IPS-NIHi11 (cell line): ENCODE measurements at regions not wholly inside any gene's neighbourhood (a gene's known extent, or its start where the extent isn't known, plus 50 kb on each side); places are given as distances from the start of the nearest gene placed in this dataset.

Experiments used
- DNase-seq: peaks from one replicate; pipeline ENCODE4 v3.0.0; 2012; ENCODE audit warnings: mixed read lengths, low spot score

- no peak for DNase-seq
These were observed 133.8 kb upstream of the NT5C1B start for GRCh38 chr2:18723219-18723618.

- DNase-seq, result no peak
These were observed 132.7 kb upstream of the NT5C1B start for GRCh38 chr2:18722101-18722500.

- no peak for DNase-seq
These were observed 131.9 kb upstream of the NT5C1B start for GRCh38 chr2:18721038-18721922.

DNA sequence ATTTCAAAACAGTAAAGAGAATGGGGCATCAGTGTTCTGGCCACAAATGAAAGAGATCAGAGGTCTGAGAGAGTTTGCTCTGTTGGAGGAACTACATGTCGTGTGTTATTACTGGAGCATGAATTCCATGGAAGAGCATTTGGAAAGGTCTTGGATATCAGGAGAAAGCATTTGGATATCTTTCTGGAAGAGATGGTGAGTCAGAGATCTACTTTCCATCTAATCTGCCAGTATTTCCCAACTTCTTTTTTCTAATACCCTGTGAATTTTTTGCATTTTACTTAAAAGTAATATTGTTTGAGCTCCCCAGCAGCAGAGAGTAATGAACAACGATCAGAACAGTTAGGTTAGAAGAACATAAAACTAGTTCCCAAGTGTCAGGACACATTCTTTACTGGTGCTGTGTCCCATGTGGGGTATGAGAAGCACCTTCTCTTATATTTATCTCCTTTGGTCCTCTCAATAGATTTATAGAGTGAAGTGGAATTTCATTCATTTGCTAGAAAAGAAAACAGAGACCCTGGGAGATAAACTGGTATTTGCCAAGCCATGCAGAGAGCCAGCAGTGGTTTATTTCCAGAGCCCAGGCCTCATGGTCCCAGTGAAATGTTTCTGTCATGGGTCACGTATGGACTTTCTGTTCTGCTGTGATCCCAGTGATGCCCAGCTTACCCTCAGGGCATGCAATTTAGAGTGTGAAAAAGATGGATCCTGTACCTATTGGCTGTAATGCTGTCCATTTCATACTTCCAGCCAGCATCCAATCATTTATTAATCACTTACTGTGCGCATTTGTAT, 130.8 kb upstream of the NT5C1B start:
- DNase-seq, result no peak

DNA sequence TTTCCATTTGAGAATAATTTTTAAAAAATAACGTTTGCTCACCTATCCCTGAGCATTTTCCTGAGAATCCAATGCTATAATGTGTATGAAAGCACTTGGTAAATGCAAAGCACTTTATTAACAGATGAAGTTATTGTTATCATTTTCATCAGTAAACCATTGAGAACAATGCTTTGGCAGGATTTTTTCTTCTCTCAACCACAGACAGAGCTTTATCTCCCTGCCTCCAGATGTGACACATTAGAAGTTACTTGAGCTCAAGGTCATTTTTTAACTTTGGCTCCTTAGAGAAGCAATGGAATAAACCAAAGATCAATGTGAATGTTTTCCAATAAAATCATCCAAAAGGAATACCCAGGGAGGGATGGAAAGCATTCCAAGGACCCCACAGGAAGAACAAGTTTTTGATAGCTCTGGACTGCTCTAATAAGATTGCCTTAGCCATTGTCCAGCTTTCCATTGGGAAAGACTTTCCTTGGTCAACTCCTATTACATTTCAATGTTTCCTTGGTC, 118.9 kb upstream of the NT5C1B start:
- no peak for DNase-seq

DNA sequence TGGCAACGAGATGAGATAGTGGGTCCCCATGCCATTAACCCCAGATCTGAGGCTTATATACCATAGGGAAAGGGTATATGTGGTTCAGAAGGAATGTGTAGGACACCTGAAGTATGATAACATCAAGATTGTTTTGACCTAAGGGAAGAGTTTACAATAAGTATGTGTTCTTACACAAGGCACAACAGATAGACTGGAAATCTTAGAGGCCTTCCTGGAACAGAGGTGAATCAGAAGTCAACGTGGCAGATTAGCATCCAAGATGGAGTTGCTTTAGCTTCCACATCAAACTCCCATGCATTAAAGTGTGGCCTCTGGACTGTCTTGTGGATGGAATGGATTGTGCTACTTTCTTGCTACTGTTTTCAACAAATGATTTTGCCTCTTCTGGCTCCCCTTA, 116.6 kb upstream of the NT5C1B start:
- no peak for DNase-seq

DNA sequence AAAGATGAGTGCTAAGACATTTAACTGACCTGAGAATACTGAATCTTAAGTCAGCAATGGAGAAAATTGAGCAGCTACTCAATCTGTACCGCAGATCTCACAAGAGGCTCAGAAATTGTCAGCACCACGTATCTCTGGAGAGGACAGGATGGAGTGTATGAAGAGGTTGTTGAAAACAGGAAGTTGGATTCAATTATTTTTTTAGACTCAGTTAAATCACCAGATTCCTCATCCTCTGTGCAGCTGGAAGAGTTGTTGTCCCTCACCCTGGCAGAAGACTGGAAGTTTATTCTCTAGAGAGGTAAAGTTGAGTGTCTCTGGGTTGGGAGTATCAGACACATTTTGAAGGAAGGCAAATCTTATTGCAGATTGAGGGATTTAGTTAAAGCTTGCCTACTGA, 114.9 kb upstream of the NT5C1B start:
- no peak for DNase-seq

DNA sequence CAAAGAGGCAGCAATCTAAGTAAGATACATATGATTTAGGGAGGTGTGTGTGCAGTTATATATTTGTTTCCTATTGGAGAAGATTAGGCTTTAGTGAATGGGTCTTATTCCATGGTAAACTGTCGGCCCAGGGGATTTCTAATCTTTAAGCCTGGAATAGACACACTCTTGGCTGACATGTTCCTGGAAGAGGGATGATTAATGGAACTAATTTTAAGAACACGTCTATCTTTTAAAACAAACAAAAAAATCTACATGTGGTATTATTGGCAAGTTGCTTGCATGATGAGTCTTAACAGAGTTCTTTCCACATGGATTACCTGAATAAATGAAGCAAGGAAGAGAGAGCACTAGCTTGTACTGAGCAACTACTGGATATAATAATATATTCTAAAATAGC, 114.2 kb upstream of the NT5C1B start:
- no peak for DNase-seq

- DNase-seq, result no peak
These were observed 112.6 kb upstream of the NT5C1B start for GRCh38 chr2:18701981-18702380.

DNA sequence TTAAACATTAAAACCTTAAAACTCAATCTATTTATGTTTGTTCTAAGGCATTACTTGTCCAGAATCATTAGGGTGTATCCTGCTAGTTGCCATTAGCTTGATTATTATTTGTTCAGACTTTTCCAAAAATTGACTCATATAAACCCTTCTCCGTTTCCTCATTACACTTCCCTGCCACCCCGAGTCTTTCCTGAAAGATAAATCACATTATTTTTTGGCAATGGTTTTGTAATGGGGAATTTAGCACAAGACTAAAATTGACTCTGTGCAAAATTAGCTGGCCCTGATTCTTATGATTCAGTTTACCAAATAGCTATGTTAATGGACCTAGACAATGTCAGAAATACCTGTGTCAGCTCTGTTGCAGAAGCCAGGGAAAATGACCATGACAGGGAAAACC, 112.2 kb upstream of the NT5C1B start:
- DNase-seq, result no peak

- DNase-seq, result peak; percentile 74
These were observed 101.0 kb upstream of the NT5C1B start for GRCh38 chr2:18690342-18690741.

DNA sequence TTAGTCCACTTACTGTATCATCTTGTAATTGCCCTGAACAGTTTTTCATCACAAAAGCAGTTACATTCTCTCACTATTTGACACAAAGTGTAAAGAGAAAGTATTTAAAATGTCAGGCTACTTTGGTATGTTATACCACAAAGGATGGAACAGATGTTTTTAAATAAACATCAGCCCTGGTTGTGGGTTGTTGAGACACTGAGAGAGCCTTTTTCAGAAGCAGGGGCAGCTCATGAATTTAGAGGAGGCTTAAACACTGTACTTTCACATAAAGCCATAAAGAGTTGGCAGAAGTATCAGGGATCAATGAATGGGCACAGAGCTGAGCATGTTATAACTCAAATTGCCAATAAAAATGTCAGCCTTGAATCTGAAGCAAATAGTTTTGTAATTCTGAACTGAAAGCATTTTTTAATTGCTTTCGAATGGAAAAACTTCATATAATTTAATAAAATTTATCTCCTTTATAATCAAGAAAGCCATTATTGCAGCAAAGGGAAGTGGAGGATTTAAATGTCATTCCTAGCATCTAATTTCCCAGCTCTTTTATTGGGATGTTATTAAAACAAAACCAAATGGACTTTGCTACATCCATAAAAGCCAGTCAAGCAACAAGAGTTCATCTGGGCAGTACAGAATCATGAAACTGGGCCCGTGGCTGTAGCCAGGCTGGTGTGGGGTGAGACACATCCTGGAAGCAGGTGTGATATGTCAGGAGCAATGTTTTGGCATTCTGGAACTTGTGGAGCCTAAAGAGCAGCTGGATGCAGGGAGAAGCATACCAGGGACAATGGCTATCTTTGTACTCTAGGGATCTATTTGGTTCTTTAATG, 95.1 kb upstream of the NT5C1B start:
- no peak for DNase-seq

- DNase-seq, result no peak
These were observed 93.3 kb upstream of the NT5C1B start for GRCh38 chr2:18682681-18683080.

DNA sequence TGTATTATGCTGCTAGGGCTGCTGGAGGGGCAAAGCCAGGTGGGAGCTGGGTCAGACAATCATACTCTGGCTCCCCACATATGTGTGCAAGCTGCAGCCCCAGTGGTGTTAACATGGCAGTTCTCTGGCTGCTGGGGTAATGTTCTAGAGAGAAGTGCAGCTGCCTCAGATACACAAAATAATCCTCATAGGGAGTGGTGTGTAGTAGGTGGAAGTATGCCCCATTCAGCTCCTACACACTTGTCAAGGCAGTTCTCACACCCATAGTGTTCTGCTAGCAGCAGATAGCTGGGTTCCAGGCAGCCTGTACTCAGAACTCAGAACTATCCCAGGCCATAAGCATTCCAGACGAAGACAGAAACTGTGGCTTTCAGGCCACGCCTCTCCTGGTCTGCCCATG, 87.9 kb upstream of the NT5C1B start:
- no peak for DNase-seq

DNA sequence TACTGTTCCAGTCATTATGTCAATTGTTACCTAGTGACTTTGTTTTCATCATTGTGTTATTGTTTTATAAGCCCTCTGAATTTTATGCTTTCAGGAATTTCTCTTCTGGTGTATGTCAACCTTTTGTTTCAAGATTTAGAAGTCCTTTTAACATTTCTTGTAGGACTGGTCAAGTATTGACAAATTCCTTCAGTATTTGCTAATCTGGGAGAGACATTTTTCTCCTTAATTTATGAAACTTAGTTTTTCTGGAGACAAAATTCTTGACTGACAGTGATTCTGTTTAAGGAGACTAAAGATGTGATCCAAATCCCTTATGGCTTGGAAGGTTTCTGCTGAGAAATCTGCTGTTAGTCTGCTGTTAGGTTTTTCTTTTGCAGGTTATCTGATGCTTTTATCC, 84.9 kb upstream of the NT5C1B start:
- DNase-seq, result no peak

DNA sequence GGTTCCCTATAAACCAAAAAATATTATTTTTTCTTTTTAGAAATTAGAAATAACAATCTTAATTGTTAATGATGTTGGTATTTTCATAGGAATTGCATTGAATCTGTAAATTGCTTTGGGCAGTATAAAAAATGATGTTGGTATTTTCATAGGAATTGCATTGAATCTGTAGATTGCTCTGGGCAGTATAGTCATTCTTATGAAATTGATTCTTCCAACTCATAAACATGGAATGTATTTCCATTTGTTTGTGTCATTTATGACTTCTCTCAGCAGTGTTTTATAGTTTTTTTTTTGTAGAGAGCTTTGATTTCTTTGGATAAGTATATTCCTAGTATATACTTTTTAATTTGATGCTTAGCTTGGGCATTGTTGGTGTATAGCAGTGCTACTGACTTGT, 82.0 kb upstream of the NT5C1B start:
- no peak for DNase-seq

- DNase-seq, result no peak
These were observed 78.9 kb upstream of the NT5C1B start for GRCh38 chr2:18668221-18668620.

DNA sequence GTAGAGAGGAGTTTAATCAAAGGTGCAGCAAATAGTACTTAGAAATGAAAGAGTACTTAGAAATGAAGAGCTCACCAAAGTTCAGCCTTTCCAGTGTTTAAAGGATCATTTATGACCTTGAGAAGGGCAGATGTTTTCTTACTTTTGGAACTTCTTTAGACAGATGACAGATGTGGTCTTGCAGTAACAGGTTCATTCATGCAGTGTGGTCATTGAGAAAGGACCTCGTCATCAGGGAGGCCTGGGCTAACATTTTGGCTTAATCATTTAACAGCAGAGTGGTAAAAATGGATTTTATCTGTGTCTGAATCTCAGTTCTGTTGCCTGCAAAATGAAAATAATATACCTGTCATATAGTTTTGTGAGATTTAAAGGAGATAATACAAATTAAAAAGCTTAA, 75.1 kb upstream of the NT5C1B start:
- no peak for DNase-seq

DNA sequence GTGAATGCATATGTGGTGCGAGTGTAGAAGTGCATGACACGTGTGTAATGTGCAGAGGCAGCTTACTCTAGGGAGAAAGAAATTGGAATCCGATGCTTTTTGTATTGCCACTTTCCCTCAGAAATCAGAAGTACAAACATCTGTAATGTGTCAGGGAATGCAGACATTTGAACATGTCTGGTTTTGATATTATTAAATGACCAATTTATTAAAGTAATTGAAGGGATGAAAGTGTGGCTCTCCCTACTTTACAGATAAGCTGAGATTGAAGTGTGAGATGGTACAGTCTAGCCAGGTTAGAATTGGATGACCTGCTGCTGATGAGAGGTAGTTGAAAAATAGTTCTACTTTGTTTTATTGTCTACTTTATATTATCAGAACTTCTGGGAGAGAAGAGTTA, 74.5 kb upstream of the NT5C1B start:
- no peak for DNase-seq

GRCh38 chr2:18662689-18663088, 73.3 kb upstream of the NT5C1B start:
- no peak for DNase-seq

DNA sequence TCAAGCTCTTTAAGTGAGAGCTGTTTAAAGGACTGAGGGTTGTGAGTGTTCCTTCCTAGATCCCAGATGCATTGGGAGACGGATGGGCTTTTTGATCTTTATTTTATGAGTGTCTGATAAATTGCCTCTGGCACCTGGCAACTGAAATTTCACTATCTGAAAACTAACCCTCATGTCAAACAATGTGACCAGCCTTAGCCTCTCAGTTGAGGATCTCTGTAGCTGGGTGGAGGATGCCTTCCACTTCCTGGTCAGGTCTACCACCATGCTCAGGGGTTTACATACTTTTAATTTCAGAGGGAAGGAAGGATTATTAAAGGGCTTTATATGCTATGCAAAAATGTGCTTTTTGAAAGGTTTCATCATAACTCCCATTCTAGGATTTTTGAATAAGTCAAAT, 70.5 kb upstream of the NT5C1B start:
- DNase-seq, result no peak

DNA sequence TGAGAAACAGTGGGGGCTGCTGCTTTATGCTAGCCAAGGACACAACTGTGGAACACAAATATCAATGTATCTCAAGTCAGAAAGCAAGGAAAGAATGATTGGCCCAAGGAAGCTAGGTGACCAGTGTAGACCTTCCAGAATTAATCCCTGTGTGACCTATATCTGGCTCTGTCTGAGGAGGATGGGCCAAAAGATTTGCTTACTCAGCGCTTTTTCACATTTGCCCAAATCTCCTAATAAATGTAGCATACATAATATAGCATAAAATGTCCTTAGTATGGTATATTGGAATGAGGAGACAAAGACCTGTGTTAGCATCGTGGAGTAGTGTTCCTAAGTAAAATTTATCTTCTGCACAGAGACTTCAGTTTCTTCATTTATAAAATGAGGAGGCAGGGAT, 66.7 kb upstream of the NT5C1B start:
- no peak for DNase-seq
